ENCODE measurements at regions not wholly inside any gene's neighbourhood (a gene's known extent, or its start where the extent isn't known, plus 50 kb on each side); places are given as distances from the start of the nearest gene placed in this dataset.

GRCh38 chr10:23870651-23871610 lies 338.0 kb upstream of the KIAA1217 start:
- no peak overlapping the region for H3K27ac ChIP-seq
- TF ChIP-seq POLR2A (IDR thresholded peaks at IDR 0.05) (no peak), CTCF (IDR thresholded peaks at IDR 0.05) (no peak)
- no peaks in the 10 kb centered on the region for H3K27me3 ChIP-seq (replicated peaks; ENCODE audit: insufficient read depth)
- H3K4me3 ChIP-seq = no peak overlapping the region
- 60% methylated on average over 2 of the region's 2 CpGs for WGBS
- no peak for DNase-seq (ENCODE audit: low spot score)
- no peaks in the 10 kb centered on the region for H3K9me3 ChIP-seq
- intact Hi-C loops (cut with DNase I) = no loop called here
- no peaks in the 10 kb centered on the region for H3K36me3 ChIP-seq
- H3K4me1 ChIP-seq (replicated peaks) = no peaks in the 10 kb centered on the region

GRCh38 chr10:23872290-23872689 lies 336.6 kb upstream of the KIAA1217 start:
- 63% methylated on average over 2 of the region's 2 CpGs for WGBS

GRCh38 chr10:23877791-23878320 lies 331.1 kb upstream of the KIAA1217 start:
- Histone ChIP-seq H3K9me3 (no peaks in the 10 kb centered on the region), H3K27ac (no peak overlapping the region), H3K4me1 (replicated peaks) (no peaks in the 10 kb centered on the region), H3K4me3 (no peak overlapping the region), H3K27me3 (replicated peaks; ENCODE audit: insufficient read depth) (no peaks in the 10 kb centered on the region), H3K36me3 (no peaks in the 10 kb centered on the region)
- DNase-seq (ENCODE audit: low spot score) = no peak
- TF ChIP-seq POLR2A (IDR thresholded peaks at IDR 0.05) = no peak
- no peak for TF ChIP-seq POLR2AphosphoS5 (IDR thresholded peaks at IDR 0.05)
- intact Hi-C loops (cut with DNase I) = no loop called here
- WGBS = 70% methylated on average over 10 of the region's 10 CpGs

More at GRCh38 chr10:23872290-23872689, 336.6 kb upstream of the KIAA1217 start:
- Histone ChIP-seq H3K4me3 (no peak overlapping the region), H3K9me3 (no peaks in the 10 kb centered on the region), H3K4me1 (replicated peaks) (no peaks in the 10 kb centered on the region), H3K36me3 (no peaks in the 10 kb centered on the region), H3K27me3 (replicated peaks; ENCODE audit: insufficient read depth) (no peaks in the 10 kb centered on the region), H3K27ac (no peak overlapping the region)
- intact Hi-C loops (cut with DNase I) = no loop called here
- DNase-seq (ENCODE audit: low spot score) = no peak
- TF ChIP-seq POLR2AphosphoS5 (IDR thresholded peaks at IDR 0.05) (no peak), POLR2A (IDR thresholded peaks at IDR 0.05) (no peak), CTCF (IDR thresholded peaks at IDR 0.05) (no peak)

- intact Hi-C loops (cut with DNase I) = no loop called here
- Histone ChIP-seq H3K27me3 (replicated peaks; ENCODE audit: insufficient read depth) (no peaks in the 10 kb centered on the region), H3K27ac (no peak overlapping the region), H3K4me3 (no peak overlapping the region), H3K36me3 (no peaks in the 10 kb centered on the region), H3K9me3 (no peaks in the 10 kb centered on the region), H3K4me1 (replicated peaks) (no peaks in the 10 kb centered on the region)
- no peak for TF ChIP-seq POLR2AphosphoS5 (IDR thresholded peaks at IDR 0.05)
- TF ChIP-seq POLR2A (IDR thresholded peaks at IDR 0.05) = no peak
- TF ChIP-seq CTCF (IDR thresholded peaks at IDR 0.05) = no peak
- no peak for DNase-seq (ENCODE audit: low spot score)
- WGBS = 63% methylated on average over 2 of the region's 2 CpGs
These were observed 324.3 kb upstream of the KIAA1217 start for GRCh38 chr10:23884670-23885069.

- Histone ChIP-seq H3K36me3 (no peaks in the 10 kb centered on the region), H3K27me3 (replicated peaks; ENCODE audit: insufficient read depth) (no peaks in the 10 kb centered on the region), H3K9me3 (no peaks in the 10 kb centered on the region), H3K4me3 (no peak overlapping the region), H3K27ac (no peak overlapping the region), H3K4me1 (replicated peaks) (no peaks in the 10 kb centered on the region)
- 86% methylated on average over 5 of the region's 5 CpGs for WGBS
- no peak for TF ChIP-seq POLR2AphosphoS5 (IDR thresholded peaks at IDR 0.05)
- no peak for TF ChIP-seq CTCF (IDR thresholded peaks at IDR 0.05)
- no peak for TF ChIP-seq POLR2A (IDR thresholded peaks at IDR 0.05)
- intact Hi-C loops (cut with DNase I) = no loop called here
- no peak for DNase-seq (ENCODE audit: low spot score)
These were observed 323.1 kb upstream of the KIAA1217 start for GRCh38 chr10:23885853-23886252.

All from prostate gland (tissue), 2 donors.